ENCODE measurements at regions not wholly inside any gene's neighbourhood (a gene's known extent, or its start where the extent isn't known, plus 50 kb on each side); places are given as distances from the start of the nearest gene placed in this dataset.

GRCh38 chr13:72062566-72062965 lies 195.6 kb upstream of the DACH1 start:
- peak; percentile 19 for DNase-seq (ENCODE audit: low read depth)
- no peak overlapping the region for H3K4me3 ChIP-seq (ENCODE audit: low read depth, low read length)
- no peak for TF ChIP-seq CTCF (IDR thresholded peaks at IDR 0.05; ENCODE audit: insufficient read depth, low read depth, low read length, missing control alignments)

GRCh38 chr13:72061613-72062012 lies 194.6 kb upstream of the DACH1 start:
- TF ChIP-seq CTCF (IDR thresholded peaks at IDR 0.05; ENCODE audit: insufficient read depth, low read depth, low read length, missing control alignments): no peak
- DNase-seq (ENCODE audit: low read depth): no peak

GRCh38 chr13:72050251-72050650 lies 183.2 kb upstream of the DACH1 start:
- no peak for TF ChIP-seq CTCF (IDR thresholded peaks at IDR 0.05; ENCODE audit: insufficient read depth, low read depth, low read length, missing control alignments)
- no peak overlapping the region for H3K4me3 ChIP-seq (ENCODE audit: low read depth, low read length)
- no peak for DNase-seq (ENCODE audit: low read depth)

More at GRCh38 chr13:72061613-72062012, 194.6 kb upstream of the DACH1 start:
- no peak overlapping the region for H3K4me3 ChIP-seq (ENCODE audit: low read depth, low read length)

DNA sequence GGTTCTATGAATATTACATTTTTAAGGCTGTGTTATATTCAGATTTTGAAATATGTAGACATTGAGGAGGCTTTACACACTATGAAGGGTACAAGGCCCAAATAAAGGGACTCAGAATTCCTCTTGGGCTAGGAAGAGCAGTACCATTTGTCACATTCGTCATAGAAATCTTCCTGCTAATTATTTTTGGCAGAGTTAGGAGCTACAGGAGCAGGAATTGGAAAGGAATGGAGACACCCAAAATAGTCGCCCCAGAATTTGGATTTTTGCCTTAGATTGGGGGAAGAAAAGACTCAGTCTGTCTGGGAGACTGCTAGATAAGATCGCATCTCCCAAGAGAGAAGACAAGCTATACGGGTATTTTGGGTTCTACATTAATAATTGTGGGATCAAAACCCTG lies 176.4 kb upstream of the DACH1 start:
- DNase-seq (ENCODE audit: low read depth): no peak
- no peak for TF ChIP-seq CTCF (IDR thresholded peaks at IDR 0.05; ENCODE audit: insufficient read depth, low read depth, low read length, missing control alignments)
- no peak overlapping the region for H3K4me3 ChIP-seq (ENCODE audit: low read depth, low read length)

GRCh38 chr13:72041165-72041564 lies 174.2 kb upstream of the DACH1 start:
- TF ChIP-seq CTCF (IDR thresholded peaks at IDR 0.05; ENCODE audit: insufficient read depth, low read depth, low read length, missing control alignments): no peak
- no peak for DNase-seq (ENCODE audit: low read depth)
- no peak overlapping the region for H3K4me3 ChIP-seq (ENCODE audit: low read depth, low read length)

DNA sequence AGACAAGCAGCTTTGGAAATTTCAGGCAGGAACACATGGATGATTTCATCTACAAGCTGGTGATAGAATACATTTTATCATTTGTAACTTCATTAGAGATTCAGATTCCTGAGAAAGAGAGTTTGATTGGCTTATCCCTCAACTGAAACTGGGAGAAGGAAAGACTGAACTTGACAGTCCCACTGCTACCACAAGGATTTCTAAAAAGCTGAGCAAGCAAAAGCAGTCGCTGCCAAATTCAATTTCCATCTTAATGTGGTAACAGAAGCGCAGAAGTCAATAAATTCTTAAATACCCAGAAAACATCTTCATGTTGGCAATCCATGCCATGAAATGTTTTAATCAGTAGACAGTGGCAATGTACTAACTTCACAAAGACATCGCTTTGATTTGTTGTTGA lies 172.1 kb upstream of the DACH1 start:
- no peak overlapping the region for H3K4me3 ChIP-seq (ENCODE audit: low read depth, low read length)
- TF ChIP-seq CTCF (IDR thresholded peaks at IDR 0.05; ENCODE audit: insufficient read depth, low read depth, low read length, missing control alignments): no peak
- DNase-seq (ENCODE audit: low read depth): no peak

DNA sequence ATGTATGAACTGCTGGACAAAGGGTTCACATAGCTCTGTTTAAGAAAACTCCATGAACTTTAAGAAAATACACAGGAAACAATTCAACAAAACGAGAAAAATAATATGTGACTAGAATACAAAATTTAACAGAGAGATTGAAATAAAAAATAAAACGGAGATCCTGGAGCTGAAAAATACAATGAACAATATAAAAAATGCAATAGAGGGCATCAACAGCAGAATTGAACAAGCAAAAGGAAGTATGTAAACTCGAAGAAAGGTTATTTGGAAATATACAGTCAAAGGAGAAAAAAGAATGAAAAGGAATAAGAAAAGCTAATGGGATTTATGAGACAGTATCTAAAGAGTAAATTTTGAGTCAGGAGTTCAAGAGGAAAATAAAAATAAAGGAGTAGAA lies 163.0 kb upstream of the DACH1 start:
- no peak for TF ChIP-seq CTCF (IDR thresholded peaks at IDR 0.05; ENCODE audit: insufficient read depth, low read depth, low read length, missing control alignments)
- no peak overlapping the region for H3K4me3 ChIP-seq (ENCODE audit: low read depth, low read length)
- DNase-seq (ENCODE audit: low read depth): no peak

Measured in GM12865 (cell line).